ENCODE measurements at regions not wholly inside any gene's neighbourhood (a gene's known extent, or its start where the extent isn't known, plus 50 kb on each side); places are given as distances from the start of the nearest gene placed in this dataset.

DNA sequence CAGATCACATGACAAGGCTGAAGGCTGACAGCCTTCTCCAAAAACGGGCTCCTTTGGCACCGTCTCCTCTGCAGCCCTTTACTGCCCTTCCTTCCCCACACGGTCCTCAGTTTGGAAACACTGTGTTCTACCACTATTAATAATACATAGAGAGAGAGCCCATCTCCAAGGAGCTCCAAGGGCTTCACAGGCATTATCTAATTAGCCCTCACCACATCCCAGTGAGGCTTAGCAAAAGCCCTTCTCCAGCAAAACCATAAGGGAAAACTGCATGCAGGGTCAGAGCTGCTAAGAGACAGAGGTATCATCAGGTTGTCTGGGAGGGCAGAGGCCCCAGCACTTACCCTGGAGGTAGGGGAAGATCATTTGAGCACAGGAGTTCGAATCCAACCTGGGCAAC lies 169.3 kb upstream of the JARID2 start:
- Histone ChIP-seq H3K4me3 (no peak overlapping the region), H2AFZ (no peak overlapping the region), H3K4me2 (no peak overlapping the region), H3K9me2 (ENCODE audit: insufficient read depth) (no peaks in the 10 kb centered on the region), H3K27me3 (ENCODE audit: insufficient read depth, low read depth) (no peaks in the 10 kb centered on the region), H3K9me3 (ENCODE audit: insufficient read depth, low read depth) (no peaks in the 10 kb centered on the region), H3K36me3 (ENCODE audit: low read depth) (no peaks in the 10 kb centered on the region), H3K27ac (no peak overlapping the region), H3K4me1 (replicated peaks; ENCODE audit: insufficient read depth) (peaks cover 5% of the 10 kb centered on the region), H4K20me1 (ENCODE audit: insufficient read depth) (no peaks in the 10 kb centered on the region), H3F3A (ENCODE audit: insufficient read depth, low read depth) (peaks cover 5% of the 10 kb centered on the region), H3K79me2 (ENCODE audit: low read depth) (no peaks in the 10 kb centered on the region)
- intact Hi-C loops (cut with micrococcal nuclease; ENCODE audit: unreplicated experiment) = no loop called here
- ChIA-PET CTCF (interaction anchor here (0.5 kb wide), 1 partner anchor 82 kb away, joined by 16 read pairs; no protein-coding TSS in a partner anchor), POLR2A (ENCODE audit: unreplicated experiment) (no interaction called here)
- BruUV-seq (replicated peaks) = no TSS peak
- TF ChIP-seq, protein P1, sequence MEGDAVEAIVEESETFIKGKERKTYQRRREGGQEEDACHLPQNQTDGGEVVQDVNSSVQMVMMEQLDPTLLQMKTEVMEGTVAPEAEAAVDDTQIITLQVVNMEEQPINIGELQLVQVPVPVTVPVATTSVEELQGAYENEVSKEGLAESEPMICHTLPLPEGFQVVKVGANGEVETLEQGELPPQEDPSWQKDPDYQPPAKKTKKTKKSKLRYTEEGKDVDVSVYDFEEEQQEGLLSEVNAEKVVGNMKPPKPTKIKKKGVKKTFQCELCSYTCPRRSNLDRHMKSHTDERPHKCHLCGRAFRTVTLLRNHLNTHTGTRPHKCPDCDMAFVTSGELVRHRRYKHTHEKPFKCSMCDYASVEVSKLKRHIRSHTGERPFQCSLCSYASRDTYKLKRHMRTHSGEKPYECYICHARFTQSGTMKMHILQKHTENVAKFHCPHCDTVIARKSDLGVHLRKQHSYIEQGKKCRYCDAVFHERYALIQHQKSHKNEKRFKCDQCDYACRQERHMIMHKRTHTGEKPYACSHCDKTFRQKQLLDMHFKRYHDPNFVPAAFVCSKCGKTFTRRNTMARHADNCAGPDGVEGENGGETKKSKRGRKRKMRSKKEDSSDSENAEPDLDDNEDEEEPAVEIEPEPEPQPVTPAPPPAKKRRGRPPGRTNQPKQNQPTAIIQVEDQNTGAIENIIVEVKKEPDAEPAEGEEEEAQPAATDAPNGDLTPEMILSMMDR (conservative IDR thresholded peaks at IDR 0.05) = no peak
- TF ChIP-seq EZH2 (IDR thresholded peaks at IDR 0.05; ENCODE audit: low read depth) = no peak
- no peak for DNase-seq

DNA sequence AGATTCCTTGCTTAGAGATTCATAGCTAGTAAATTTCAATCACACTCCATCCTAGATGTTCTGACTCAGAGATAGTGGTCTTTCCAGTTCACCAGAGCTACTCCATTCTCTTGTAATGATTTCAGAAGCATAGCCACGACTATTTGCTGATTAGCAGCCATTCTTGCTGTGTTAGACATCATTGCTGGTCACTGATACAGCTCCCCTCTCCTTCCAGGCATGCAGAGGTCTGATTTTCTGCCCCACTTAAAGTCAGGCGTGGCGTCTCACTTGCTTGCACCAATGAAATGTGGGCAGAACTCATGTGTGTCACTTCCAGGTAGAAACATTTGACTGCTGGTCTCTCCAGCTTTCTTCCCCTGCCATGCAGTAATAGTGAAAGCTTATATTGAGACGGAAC lies 168.9 kb upstream of the JARID2 start:
- CTCF ChIA-PET = interaction anchor here (0.5 kb wide), 1 partner anchor 82 kb away, joined by 16 read pairs; no protein-coding TSS in a partner anchor

DNA sequence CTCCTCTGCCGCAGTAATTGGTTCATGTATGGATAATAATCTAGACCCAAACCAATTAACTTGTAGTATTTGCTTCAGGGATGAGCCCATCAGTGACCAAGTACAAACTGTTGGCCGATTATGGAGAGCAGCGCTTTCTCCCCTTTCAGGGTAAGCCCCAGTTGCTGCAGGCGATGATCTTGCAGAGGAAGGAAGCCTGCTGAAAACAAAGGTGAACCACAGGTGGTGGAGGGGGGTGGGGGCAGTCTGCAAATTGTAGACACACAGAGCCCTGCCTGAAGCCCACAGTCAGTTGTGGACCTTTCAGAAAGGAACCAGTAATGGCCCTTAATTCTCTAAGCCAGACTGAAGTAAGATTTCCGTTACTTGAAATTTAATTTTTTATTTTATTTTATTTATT lies 167.9 kb upstream of the JARID2 start:
- Histone ChIP-seq H3K27me3 (ENCODE audit: insufficient read depth, low read depth) (no peaks in the 10 kb centered on the region), H4K20me1 (ENCODE audit: insufficient read depth) (no peaks in the 10 kb centered on the region), H3K4me2 (no peak overlapping the region), H3F3A (ENCODE audit: insufficient read depth, low read depth) (peaks cover 2% of the 10 kb centered on the region), H3K9me3 (ENCODE audit: insufficient read depth, low read depth) (no peaks in the 10 kb centered on the region), H3K4me1 (replicated peaks; ENCODE audit: insufficient read depth) (peaks cover 2% of the 10 kb centered on the region), H2AFZ (no peak overlapping the region), H3K79me2 (ENCODE audit: low read depth) (no peaks in the 10 kb centered on the region), H3K27ac (no peak overlapping the region), H3K4me3 (no peak overlapping the region), H3K9me2 (ENCODE audit: insufficient read depth) (no peaks in the 10 kb centered on the region), H3K36me3 (ENCODE audit: low read depth) (no peaks in the 10 kb centered on the region)
- no peak for DNase-seq
- CTCF ChIA-PET = no interaction called here
- TF ChIP-seq, protein P1 (conservative IDR thresholded peaks at IDR 0.05) = no peak
- no peak for TF ChIP-seq EZH2 (IDR thresholded peaks at IDR 0.05; ENCODE audit: low read depth)
- POLR2A ChIA-PET (ENCODE audit: unreplicated experiment) = no interaction called here
- intact Hi-C loops (cut with micrococcal nuclease; ENCODE audit: unreplicated experiment) = no loop called here
- no TSS peak for BruUV-seq (replicated peaks)

More for the DNA sequence above, 168.9 kb upstream of the JARID2 start:
- TF ChIP-seq, protein P1 (conservative IDR thresholded peaks at IDR 0.05) = no peak
- TF ChIP-seq EZH2 (IDR thresholded peaks at IDR 0.05; ENCODE audit: low read depth) = no peak
- no peaks in the 10 kb centered on the region for H3K9me3 ChIP-seq (ENCODE audit: insufficient read depth, low read depth)
- no peak overlapping the region for H3K4me3 ChIP-seq
- DNase-seq = no peak
- H3K27ac ChIP-seq = no peak overlapping the region
- BruUV-seq (replicated peaks) = no TSS peak
- H3K79me2 ChIP-seq (ENCODE audit: low read depth) = no peaks in the 10 kb centered on the region
- H4K20me1 ChIP-seq (ENCODE audit: insufficient read depth) = no peaks in the 10 kb centered on the region
- intact Hi-C loops (cut with micrococcal nuclease; ENCODE audit: unreplicated experiment) = no loop called here
- peaks cover 5% of the 10 kb centered on the region for H3F3A ChIP-seq (ENCODE audit: insufficient read depth, low read depth)
- no peaks in the 10 kb centered on the region for H3K36me3 ChIP-seq (ENCODE audit: low read depth)
- H2AFZ ChIP-seq = no peak overlapping the region
- H3K9me2 ChIP-seq (ENCODE audit: insufficient read depth) = no peaks in the 10 kb centered on the region
- no peak overlapping the region for H3K4me2 ChIP-seq
- POLR2A ChIA-PET (ENCODE audit: unreplicated experiment) = no interaction called here
- H3K27me3 ChIP-seq (ENCODE audit: insufficient read depth, low read depth) = no peaks in the 10 kb centered on the region
- peaks cover 5% of the 10 kb centered on the region for H3K4me1 ChIP-seq (replicated peaks; ENCODE audit: insufficient read depth)
